IMR-90 (cell line): ENCODE measurements at regions not wholly inside any gene's neighbourhood (a gene's known extent, or its start where the extent isn't known, plus 50 kb on each side); places are given as distances from the start of the nearest gene placed in this dataset.

Experiments used
- BHLHE40 ChIP-seq: fragments of 150-350 bp; IDR thresholded peaks from 2 replicates; pipeline ENCODE4 v1.6.1; 2016; ENCODE audit warnings: mild to moderate bottlenecking, low read depth, low read length
- CEBPB ChIP-seq: IDR thresholded peaks from 2 replicates; pipeline ENCODE4 v1.6.1; 2012; ENCODE audit warnings: low read depth, low read length, improper control_type of control experiment
- FOS ChIP-seq: fragments of 150-350 bp; IDR thresholded peaks from 2 replicates; pipeline ENCODE4 v1.6.1; 2016; ENCODE audit warnings: low read depth, low read length
- MAFK ChIP-seq: IDR thresholded peaks from 2 replicates; pipeline ENCODE4 v1.6.1; 2012; ENCODE audit warnings: low read depth, low read length, improper control_type of control experiment
- MAZ ChIP-seq: IDR thresholded peaks from 2 replicates; pipeline ENCODE4 v1.6.1; 2012; ENCODE audit warnings: low read depth, mild to moderate bottlenecking, low read length, improper control_type of control experiment, moderate library complexity, borderline replicate concordance
- POLR2A ChIP-seq: IDR thresholded peaks from 2 replicates; pipeline ENCODE4 v1.6.1; 2012; ENCODE audit warnings: mild to moderate bottlenecking, low read depth, low read length
- RAD21 ChIP-seq: IDR thresholded peaks from 2 replicates; pipeline ENCODE4 v1.6.1; 2012; ENCODE audit warnings: low read length, improper control_type of control experiment
- RFX5 ChIP-seq: IDR thresholded peaks from 2 replicates; pipeline ENCODE4 v1.8.0; 2012; ENCODE audit warnings: low read depth, mild to moderate bottlenecking, low read length, moderate library complexity
- TF ChIP-seq, protein P1 (sequence below): conservative IDR thresholded peaks from 2 replicates; pipeline ENCODE4 v1.5.1; 2012; ENCODE audit warnings: mild to moderate bottlenecking, low read depth, low read length, improper control_type of control experiment
- TF ChIP-seq, protein P2 (sequence below): fragments of 150-350 bp; IDR thresholded peaks from 2 replicates; pipeline ENCODE4 v1.6.1; 2017; ENCODE audit warnings: mild to moderate bottlenecking, antibody characterized with exemption, low read length, low read depth

DNA sequence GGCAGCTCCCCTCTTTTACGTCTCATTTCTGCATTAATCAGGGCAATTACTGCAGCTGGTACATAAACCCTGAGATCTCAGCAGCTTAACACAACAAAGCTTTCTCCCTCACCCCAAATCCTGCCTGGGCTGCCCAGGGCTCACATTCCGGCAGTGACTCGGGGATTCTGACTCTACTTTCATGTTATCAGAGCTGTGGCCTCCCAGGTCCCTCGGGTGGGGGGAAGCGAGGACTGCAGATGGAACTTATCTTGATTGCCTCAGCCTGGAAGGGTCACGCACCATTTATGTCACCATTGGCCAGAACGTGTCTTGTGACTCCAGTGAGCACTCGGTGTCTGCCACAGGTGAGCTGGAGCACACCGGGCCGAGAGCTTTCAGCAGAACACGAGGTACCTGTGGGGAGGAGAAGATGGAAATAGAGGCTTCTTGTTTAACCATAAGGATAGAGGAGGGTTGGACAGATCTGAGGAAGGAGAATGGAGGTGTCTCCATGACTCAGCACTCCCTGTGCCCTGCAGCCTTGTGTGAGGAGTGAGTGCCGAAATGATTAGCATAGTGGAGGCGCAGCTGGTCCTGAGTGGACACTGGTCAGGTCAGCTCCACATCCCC lies 88.5 kb upstream of the EXOC2 start:
- TF ChIP-seq, protein P1, sequence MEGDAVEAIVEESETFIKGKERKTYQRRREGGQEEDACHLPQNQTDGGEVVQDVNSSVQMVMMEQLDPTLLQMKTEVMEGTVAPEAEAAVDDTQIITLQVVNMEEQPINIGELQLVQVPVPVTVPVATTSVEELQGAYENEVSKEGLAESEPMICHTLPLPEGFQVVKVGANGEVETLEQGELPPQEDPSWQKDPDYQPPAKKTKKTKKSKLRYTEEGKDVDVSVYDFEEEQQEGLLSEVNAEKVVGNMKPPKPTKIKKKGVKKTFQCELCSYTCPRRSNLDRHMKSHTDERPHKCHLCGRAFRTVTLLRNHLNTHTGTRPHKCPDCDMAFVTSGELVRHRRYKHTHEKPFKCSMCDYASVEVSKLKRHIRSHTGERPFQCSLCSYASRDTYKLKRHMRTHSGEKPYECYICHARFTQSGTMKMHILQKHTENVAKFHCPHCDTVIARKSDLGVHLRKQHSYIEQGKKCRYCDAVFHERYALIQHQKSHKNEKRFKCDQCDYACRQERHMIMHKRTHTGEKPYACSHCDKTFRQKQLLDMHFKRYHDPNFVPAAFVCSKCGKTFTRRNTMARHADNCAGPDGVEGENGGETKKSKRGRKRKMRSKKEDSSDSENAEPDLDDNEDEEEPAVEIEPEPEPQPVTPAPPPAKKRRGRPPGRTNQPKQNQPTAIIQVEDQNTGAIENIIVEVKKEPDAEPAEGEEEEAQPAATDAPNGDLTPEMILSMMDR = no peak
- TF ChIP-seq CEBPB = no peak
- TF ChIP-seq RFX5 = no peak
- no peak for TF ChIP-seq POLR2A
- TF ChIP-seq, protein P2, sequence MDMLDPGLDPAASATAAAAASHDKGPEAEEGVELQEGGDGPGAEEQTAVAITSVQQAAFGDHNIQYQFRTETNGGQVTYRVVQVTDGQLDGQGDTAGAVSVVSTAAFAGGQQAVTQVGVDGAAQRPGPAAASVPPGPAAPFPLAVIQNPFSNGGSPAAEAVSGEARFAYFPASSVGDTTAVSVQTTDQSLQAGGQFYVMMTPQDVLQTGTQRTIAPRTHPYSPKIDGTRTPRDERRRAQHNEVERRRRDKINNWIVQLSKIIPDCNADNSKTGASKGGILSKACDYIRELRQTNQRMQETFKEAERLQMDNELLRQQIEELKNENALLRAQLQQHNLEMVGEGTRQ = no peak
- no peak for TF ChIP-seq MAFK
- no peak for TF ChIP-seq RAD21
- TF ChIP-seq BHLHE40 = no peak
- no peak for TF ChIP-seq MAZ
- no peak for TF ChIP-seq FOS
